ENCODE measurements at regions not wholly inside any gene's neighbourhood (a gene's known extent, or its start where the extent isn't known, plus 50 kb on each side); places are given as distances from the start of the nearest gene placed in this dataset.
"Not testable (repeated sequence)": the region's sequence is repeated elsewhere in the genome, so short reads cannot be mapped to it uniquely, and the experiment has no call there.

DNA sequence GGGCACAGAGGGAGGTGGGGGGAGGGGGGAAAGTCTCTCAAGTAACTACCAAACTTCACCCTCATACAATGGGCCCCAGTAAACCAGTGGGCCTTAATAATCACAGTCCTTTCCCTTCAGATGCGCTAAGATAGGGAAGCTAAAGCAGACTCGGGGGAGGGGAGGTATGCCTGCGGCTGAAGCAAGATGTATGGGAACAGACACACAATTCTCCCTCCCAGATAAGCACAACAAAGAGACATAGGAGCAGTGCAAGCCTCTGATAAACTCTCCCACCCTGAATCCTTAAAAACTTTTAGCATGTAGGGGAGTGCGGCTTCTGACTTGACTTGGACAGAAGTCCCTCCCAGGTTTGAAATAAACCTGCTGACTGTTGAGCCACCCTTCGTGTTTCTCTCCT is 54.7 kb downstream of the PROP1 start:
- not testable (repeated sequence) for H3K27ac Mint-ChIP-seq, H3K27me3 Mint-ChIP-seq, H3K9me3 Mint-ChIP-seq, ATAC-seq, H3K36me3 Mint-ChIP-seq, H3K4me3 Mint-ChIP-seq
- peaks cover 30% of the 10 kb centered on the region for H3K4me1 Mint-ChIP-seq

DNA sequence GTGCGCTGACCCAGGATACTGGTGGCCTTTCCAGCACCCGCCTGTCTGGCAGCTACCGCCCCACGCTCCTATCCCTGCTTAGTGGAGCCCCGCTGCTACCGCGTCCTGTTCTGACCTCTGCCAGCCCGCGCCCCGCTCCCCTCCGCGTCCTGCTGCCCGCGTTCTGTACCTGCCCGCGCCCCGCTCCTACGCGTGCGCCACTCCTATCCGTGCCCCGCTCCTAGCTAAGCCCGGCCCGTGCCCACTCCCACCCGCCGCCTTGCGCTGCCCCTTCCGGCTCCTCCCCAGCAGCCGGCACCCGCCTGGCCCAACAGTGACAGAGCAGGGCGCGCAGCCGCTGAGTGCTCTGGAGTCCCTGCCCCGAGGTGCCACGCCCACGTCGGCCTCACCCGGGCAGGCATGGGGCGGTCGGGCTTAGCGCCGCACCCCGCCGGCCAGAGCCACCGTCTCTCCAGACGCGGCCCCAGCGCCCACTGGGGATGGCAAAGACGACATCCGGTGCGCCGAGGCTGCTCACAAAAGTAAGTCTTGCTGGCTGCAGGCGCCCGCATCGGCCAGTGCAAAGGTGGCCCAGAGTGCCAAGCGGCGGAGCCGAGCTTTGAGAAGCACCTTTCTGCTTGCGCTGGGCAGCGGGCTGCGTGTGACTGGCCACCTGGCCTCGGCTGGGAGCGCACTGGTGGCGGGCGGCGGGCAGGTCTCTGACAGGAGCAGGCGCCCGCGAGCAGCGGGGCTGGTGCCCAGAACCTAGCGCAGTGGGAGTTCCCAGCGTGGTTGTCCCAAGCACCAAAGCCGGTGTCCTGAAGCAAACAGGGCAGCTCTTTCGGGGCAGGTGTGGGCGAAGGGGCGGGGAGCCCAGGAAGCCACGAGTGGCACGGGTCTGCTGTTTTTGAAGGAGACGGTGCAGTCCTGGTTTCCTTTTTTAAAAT is 56.5 kb downstream of the PROP1 start:
- ATAC-seq = peak; percentile 54
- not testable (repeated sequence) for H3K27me3 Mint-ChIP-seq, H3K27ac Mint-ChIP-seq, H3K9me3 Mint-ChIP-seq, H3K36me3 Mint-ChIP-seq
- peak overlapping the region; percentile 63 for H3K4me3 Mint-ChIP-seq
- H3K4me1 Mint-ChIP-seq = peaks cover 18% of the 10 kb centered on the region

DNA sequence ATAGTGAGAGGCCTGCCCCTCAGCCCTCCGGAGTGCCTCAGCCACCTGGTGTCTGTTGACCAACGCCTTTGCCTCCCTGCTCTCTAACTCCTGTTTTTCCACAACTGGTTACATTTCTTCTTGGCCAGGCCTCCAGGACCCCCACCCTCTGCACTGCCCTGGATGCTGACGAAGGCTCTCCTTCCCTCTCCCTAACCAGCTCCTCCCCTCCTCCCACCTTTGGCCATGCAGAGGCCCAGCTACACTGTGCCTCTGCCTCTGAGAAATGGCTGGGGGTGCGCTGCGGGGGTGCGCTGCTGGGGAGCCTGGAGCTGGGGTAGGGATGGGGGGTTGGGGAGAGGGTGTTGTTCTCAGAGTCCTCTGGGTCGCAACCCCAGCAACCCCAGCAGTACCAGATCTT is 57.3 kb downstream of the PROP1 start:
- peaks cover 18% of the 10 kb centered on the region for H3K4me1 Mint-ChIP-seq
- H3K27me3 Mint-ChIP-seq, H3K4me3 Mint-ChIP-seq, H3K36me3 Mint-ChIP-seq, ATAC-seq, H3K27ac Mint-ChIP-seq, H3K9me3 Mint-ChIP-seq: not testable (repeated sequence)

DNA sequence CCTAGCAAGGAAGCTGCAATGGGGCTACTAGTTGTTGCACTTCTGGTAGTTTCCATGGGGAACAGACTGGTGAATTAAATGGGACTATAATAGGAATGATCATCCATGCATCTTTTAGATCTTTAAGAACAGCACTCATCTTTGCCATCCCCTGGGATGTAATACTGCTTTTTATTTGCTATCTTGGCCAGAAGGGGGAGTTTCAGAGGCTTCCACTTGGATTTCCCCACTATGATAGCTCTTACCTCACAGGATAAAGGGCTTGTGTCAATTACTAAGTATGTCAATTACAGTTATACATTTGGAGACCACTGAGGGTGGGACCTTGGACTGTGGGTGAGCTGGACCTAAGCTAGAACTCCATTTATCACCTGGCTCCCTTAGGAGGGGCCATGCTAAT is 61.8 kb downstream of the PROP1 start:
- H3K27ac Mint-ChIP-seq, H3K27me3 Mint-ChIP-seq, H3K36me3 Mint-ChIP-seq, H3K4me1 Mint-ChIP-seq, H3K4me3 Mint-ChIP-seq, ATAC-seq, H3K9me3 Mint-ChIP-seq: not testable (repeated sequence)

DNA sequence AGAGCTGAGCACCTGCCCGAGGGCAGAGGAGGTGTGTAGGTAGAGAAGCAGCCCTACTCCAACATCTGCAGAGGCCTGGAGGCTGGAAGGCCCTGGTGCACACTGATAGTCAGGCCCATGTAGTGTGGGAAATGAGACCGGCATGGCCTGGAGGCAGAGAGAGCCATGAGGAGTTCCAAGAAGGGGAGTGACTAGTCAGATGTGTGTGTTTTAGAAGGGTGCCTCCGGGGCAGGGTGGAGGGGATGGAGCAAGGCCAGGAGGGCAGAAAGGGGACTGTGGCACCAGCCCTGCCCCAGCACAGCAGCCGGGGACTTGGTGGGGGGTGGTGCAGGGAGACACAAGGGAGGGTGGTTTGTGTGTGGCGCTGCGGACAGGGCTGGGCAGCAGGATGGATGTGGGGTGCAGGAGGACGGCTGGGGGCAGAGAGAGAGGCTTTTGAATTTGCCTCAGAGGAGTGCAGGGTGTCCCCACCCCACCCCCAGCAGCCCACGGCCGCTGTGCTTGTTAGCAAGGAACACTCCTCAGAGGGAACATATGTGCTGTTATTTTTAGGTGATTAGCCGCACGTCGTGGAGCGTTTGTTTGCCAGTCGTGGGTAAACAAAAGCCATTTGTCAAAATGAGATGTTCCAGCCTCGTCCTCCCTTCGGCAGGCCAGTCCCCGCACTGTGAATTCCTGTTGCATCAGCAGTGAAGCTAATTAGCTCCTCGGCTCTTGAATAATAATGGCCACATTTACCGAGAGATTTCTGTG is 65.6 kb downstream of the PROP1 start:
- not testable (repeated sequence) for H3K4me3 Mint-ChIP-seq, H3K27ac Mint-ChIP-seq, H3K9me3 Mint-ChIP-seq, H3K27me3 Mint-ChIP-seq, ATAC-seq, H3K4me1 Mint-ChIP-seq
- peaks cover 15% of the 10 kb centered on the region for H3K36me3 Mint-ChIP-seq

DNA sequence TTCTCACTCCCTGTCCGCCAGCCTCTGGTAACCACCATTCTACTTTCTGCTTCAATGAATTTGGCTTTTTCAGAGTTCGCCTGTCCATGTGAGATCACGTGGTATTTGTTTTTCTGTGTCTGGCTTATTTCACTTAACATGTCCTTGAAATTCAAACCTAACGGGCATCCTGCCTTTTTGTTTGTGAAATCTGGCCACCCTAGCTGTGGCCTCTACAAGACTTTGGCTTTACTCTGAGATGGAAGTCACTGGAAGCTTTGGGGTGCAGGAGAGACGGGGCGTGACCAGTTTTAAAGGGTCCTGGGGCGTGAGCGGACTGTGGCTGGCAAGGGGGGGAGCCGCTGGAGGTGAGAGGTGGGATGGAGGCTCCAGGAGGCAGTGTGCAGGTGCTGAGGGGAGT is 66.4 kb downstream of the PROP1 start:
- ATAC-seq, H3K9me3 Mint-ChIP-seq, H3K27me3 Mint-ChIP-seq: not testable (repeated sequence)

DNA sequence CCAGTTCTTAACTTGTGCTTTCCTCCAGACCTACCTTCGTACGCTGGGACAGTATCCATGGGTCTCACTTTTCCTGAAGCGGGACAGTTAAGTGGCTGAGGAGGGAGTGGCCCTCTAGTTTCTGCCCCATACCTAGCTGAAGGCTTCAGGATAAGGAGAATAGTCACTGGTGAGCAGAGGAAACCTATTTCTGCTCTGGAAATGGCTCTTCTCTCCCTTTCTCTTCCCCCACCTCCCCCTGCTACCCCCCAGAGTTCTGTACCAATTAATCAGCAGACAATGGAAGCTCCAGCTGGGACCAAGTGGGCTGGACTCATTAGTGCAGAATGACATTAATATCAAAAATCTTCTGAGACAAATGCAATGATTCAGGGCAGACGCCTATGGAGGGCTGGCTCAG is 68.5 kb downstream of the PROP1 start:
- H3K36me3 Mint-ChIP-seq = peaks cover 15% of the 10 kb centered on the region
- not testable (repeated sequence) for ATAC-seq, H3K27ac Mint-ChIP-seq, H3K4me1 Mint-ChIP-seq, H3K9me3 Mint-ChIP-seq, H3K27me3 Mint-ChIP-seq, H3K4me3 Mint-ChIP-seq

More for the DNA sequence above, 66.4 kb downstream of the PROP1 start:
- peaks cover 15% of the 10 kb centered on the region for H3K36me3 Mint-ChIP-seq
- not testable (repeated sequence) for H3K27ac Mint-ChIP-seq, H3K4me1 Mint-ChIP-seq, H3K4me3 Mint-ChIP-seq

- not testable (repeated sequence) for H3K9me3 Mint-ChIP-seq, H3K27me3 Mint-ChIP-seq, H3K4me1 Mint-ChIP-seq, ATAC-seq, H3K27ac Mint-ChIP-seq, H3K4me3 Mint-ChIP-seq, H3K36me3 Mint-ChIP-seq
Measured at GRCh38 chr5:177924577-177924976, 71.5 kb downstream of the PROP1 start.

DNA sequence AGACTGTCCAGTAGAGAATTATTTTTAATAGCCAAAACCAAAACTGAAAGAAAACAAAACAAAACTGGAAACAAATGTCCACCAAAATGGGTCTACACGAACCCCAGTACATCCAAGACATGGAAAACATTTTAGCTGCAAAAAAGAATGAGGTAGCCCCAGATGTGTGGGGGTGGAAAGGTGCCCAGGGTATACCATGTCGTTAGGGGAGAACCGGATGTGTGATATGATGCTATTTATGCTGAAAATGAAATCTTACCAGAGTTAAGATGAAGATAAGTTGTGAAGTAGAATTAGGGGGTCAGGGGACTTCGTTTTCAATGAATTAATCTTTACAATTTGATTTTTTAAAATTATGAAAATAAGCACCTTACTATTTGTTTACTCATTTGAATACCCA is 72.2 kb downstream of the PROP1 start:
- not testable (repeated sequence) for H3K4me3 Mint-ChIP-seq

DNA sequence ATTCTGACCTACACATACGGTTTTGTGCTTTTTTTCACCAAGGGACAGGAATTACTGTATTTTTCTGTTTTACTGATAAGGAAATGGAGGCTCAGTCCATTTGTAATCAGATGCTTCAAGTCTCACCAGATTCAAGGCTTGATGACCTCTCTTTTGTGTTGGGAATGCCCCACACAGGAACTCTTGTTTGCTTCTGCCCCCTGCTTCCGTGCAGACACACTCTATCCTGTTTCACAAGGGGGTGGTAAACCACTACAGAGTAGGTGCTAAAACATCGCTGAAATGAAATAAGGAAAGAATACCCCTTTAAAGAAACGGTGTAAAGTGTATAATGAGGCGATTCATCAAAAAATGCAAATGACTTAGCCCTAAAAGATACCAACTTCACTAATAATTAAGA is 72.9 kb downstream of the PROP1 start:
- H3K27me3 Mint-ChIP-seq, H3K4me3 Mint-ChIP-seq, H3K27ac Mint-ChIP-seq, H3K36me3 Mint-ChIP-seq, ATAC-seq, H3K9me3 Mint-ChIP-seq, H3K4me1 Mint-ChIP-seq: not testable (repeated sequence)

More for the DNA sequence above, 72.2 kb downstream of the PROP1 start:
- not testable (repeated sequence) for ATAC-seq, H3K36me3 Mint-ChIP-seq, H3K27me3 Mint-ChIP-seq, H3K9me3 Mint-ChIP-seq, H3K4me1 Mint-ChIP-seq, H3K27ac Mint-ChIP-seq

DNA sequence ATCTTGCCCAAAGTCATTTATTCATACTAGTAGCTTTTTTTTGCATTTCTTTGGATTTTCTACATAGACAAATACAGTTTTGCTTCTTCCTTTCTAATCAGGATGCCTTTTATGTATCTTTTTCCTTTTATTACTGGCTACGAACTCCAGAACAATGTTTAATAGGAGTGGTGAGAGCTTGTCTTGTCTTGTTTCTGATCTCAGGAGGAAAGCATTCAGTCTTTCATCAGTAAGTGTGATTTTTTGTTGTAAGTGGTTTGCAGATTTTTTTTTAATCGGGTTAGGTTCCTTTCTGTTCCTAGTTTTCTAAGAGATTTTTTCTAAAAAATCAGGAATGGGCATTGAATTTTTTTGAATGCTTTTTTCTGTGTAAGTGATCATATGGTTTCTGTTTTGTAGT is 86.8 kb downstream of the PROP1 start:
- H3K27me3 Mint-ChIP-seq, H3K36me3 Mint-ChIP-seq, H3K4me3 Mint-ChIP-seq, ATAC-seq, H3K4me1 Mint-ChIP-seq, H3K27ac Mint-ChIP-seq, H3K9me3 Mint-ChIP-seq: not testable (repeated sequence)

DNA sequence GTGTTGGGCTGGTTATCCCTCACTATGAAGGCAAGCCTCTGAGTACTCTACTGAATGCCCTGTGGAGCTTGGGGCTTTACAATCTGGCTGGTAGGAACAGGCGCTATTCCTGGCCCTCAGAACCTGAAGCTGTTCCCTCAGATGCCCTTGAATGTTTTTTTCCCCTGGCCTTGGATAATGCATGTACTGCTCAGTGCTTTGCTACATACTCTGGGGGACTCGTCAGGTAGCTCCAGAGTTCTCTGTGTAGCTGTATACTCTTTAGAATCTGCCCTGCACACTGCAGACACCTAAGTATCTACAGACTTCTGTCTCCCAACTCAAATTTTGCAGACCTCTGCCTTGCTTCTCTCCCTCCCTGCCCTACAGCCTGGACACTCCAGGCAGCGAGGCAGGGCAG is 93.2 kb downstream of the PROP1 start:
- not testable (repeated sequence) for ATAC-seq, H3K4me3 Mint-ChIP-seq, H3K36me3 Mint-ChIP-seq, H3K4me1 Mint-ChIP-seq, H3K27ac Mint-ChIP-seq, H3K27me3 Mint-ChIP-seq, H3K9me3 Mint-ChIP-seq

DNA sequence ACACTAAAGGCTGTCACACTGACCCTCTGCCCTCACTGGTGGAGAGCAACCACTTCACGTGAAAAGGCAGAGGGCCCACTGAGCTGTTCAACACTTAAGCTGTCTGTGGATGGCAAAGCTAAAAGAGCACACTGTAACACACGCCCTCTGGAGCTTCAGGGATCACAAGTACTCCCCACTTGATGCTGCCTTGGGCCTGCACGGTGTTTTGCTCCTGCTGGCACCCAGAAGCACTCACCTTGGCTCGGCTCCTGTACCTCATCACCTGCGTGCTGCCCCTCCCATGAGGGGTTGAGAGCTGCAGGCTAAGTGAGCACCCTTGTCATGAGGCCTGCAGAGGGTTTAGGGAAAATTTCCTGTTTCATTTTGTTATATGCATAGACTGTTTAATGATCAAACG is 96.0 kb downstream of the PROP1 start:
- H3K27ac Mint-ChIP-seq, H3K36me3 Mint-ChIP-seq, H3K9me3 Mint-ChIP-seq, H3K4me3 Mint-ChIP-seq, H3K27me3 Mint-ChIP-seq, H3K4me1 Mint-ChIP-seq, ATAC-seq: not testable (repeated sequence)

DNA sequence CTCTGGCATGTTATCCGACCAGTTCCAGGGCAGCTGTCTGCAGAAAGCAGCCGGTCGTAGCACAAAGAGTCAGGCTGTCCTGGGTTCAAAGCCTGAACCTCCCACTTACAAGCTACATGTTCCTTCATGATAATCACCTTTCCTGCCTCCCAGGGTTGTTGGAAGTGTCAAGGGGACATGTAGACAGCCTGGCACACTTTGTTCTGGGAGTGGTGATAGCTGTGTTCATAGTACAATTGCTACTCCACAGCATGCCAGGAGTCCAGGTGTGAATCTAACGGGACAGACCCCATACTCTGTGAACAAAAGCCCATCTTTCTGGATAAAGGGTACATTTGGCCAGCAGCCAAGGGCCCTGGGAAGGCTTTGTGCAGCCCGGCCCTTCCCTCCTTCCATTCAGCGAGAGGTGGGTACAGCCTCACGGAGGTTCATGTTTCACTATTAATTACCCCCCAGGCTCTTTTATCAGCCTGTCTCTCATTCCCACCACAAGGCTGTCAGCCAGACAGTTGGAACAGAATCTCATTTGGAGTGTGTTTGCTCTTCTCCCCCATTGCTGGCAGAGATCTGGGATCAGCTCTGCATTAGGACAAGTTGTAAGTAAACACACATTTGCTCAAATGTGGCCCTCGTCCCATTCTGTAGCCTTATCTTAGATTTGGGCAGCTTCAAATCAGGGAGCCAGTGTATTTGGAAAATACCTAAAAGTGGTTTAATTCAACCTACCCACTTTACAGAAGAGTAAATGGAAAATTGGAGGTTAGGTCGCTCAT is 101.2 kb downstream of the PROP1 start:
- H3K4me1 Mint-ChIP-seq, ATAC-seq, H3K4me3 Mint-ChIP-seq, H3K27ac Mint-ChIP-seq, H3K27me3 Mint-ChIP-seq, H3K36me3 Mint-ChIP-seq, H3K9me3 Mint-ChIP-seq: not testable (repeated sequence)

DNA sequence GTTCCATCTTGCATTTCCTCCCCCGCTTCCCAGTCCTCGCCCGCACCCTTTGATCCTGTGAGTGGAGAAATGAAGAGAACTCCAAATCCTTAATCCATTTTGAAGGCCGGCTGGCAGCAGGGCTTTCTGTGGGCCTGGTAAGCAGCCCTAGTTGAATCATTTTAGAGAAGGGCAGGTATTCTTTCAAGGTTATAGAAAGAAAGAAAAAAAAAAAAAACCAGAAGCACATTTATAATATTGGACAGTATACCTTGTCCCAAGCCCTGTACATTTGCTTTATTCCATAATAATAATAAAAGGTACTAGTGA is 103.7 kb downstream of the PROP1 start:
- not testable (repeated sequence) for H3K4me3 Mint-ChIP-seq

More for the DNA sequence above, 103.7 kb downstream of the PROP1 start:
- not testable (repeated sequence) for H3K4me1 Mint-ChIP-seq, H3K36me3 Mint-ChIP-seq, H3K9me3 Mint-ChIP-seq, H3K27me3 Mint-ChIP-seq, ATAC-seq, H3K27ac Mint-ChIP-seq
